Occipital lobe (tissue), 1 donor: ENCODE measurements at regions not wholly inside any gene's neighbourhood (a gene's known extent, or its start where the extent isn't known, plus 50 kb on each side); places are given as distances from the start of the nearest gene placed in this dataset.
"Not testable (repeated sequence)": the region's sequence is repeated elsewhere in the genome, so short reads cannot be mapped to it uniquely, and the experiment has no call there.

Experiments
- DNase-seq: peaks from one replicate; lab custom pipeline; 2025; lab: John Stamatoyannopoulos, UW

DNA sequence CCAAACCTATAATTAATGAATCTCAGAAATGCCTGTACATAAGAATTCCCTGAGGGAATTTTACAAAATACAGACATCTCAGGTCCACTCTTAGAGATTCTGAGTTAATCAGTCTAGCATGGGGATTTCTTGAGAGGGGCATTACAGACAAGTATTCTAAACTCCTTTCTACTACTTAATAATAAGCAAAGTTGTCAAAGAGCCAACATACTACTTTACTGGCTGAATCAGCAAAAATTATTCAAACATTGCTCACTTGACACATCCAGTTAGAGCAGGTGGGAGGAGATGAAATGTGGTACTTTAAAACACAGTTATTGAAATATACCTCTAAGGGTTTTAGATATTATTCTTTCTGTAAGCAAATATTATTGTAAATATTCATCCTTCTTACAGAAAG lies 1164.7 kb downstream of the CDY2B start:
- DNase-seq: no peak

DNA sequence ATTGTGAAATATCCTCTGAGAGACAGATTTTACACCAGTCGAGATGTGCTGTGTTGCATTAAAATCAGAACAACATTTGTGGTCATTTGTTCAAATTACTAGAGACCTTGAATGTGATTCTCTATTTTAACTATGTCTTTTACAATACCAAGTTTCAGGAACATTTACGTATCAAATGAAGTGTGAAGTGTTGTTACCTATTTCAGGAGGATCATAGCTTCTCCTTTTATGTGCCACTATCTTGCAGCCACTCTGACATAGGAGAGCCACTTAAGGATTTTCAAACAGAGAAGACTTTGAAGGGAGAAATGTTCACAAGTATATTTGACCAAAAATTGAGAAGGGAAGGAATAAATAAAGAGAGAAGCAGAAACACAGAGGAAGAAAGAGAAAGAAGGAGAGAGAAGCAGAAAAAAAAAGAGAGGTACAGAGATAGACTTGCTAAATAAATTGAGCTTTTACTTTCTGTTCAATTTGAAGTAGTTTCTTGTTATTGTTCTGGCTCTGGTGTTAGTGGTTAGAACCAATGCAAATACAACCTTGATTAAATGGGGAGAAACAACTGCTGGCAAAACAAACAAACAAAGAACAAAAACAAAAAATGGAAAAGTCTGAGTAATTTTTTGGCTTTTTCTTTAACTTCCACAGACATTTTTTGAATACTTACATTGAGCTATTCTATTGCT lies 1206.8 kb downstream of the CDY2B start:
- no peak for DNase-seq

DNA sequence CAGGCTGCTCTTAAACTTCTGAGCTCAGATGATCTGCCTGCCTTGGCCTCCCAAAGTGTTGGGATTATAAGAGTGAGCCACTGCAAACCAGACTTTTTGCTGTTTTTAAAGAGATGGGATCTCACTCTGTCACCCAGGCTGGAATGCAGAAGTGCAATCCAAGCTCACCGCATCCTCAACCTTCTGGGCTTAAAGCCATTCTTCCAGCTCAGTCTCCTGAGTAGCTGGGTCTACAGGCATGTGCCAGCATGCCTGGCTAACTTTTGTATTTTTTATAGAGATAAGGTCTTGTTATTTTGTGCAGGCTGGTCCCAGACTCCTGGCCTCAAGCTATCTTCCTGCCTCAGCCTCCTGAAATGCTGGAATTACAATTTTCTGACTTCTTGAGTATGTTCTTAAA lies 1211.6 kb downstream of the CDY2B start:
- DNase-seq: no peak

DNA sequence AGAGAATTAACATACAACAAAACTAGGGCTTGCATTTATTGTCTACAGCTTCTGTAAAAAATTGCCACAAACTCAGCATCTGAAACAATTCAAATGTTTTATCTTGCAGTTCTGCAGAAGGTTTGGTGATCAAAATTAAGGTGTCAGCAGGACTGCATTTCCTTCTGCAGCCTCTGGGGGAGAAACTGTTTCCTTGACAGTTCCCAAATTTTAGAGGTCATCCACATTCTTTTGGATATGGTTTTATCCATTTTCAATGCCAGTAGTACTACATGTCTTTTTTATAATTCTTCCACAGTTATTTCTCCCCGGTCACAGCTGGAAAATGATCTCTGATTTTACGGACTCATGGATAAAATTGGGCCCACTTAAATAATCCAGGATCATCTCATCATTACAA lies 1217.3 kb downstream of the CDY2B start:
- DNase-seq: no peak

DNA sequence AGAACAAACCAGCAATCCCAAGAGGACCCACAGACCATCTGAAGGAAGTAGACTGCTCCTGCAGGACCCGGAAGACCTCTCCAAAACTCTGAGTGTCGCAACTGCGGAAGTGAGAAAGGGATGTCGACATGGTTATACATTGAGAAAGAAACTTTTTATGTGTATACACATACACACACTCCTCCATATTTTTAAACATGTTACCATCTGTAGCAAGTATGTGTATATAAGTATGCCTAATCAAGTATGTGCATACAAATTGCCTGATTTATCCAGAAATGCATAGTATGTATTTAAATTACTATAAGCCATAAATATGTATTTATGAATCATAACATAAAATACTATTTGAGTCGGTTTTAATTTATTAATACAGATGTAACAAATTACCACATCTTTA lies 1220.7 kb downstream of the CDY2B start:
- no peak for DNase-seq

DNA sequence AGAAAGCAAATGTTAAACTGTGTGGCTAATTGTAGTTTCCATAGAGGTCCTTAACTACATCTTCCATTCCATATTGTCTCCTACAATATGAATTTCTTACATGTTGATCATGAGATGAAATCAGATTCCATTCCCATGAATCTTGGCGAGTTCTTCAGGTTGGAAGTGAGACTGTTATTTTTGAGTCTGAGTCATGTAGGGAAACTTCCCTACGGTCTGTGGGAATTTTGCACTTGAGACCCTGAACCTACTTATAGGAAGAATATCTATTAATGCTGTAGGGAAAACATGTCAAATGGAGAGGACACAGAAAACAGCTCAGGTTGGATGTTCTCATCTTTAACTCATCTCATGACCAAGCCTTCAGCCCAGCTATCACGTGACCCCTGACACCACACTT lies 1226.0 kb downstream of the CDY2B start:
- no peak for DNase-seq

DNA sequence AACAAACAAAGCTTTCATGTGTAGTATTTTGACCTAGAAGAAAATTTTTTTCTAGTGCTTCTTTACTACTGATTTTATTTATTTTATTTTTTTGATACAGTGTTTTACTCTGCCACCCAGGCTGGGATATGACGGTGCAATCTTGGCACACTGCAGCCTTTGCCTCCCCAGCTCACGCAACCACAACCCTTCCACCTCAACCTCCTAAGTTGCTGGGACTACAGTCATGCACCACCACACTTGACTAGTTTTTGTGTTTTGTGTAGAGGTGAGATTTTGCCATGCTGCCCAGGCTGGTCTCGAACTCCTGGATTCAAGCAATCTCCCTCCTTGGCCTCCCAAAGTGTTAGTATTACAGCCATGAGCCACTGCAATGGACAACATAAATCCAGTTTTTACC lies 1234.0 kb downstream of the CDY2B start:
- no peak for DNase-seq

DNA sequence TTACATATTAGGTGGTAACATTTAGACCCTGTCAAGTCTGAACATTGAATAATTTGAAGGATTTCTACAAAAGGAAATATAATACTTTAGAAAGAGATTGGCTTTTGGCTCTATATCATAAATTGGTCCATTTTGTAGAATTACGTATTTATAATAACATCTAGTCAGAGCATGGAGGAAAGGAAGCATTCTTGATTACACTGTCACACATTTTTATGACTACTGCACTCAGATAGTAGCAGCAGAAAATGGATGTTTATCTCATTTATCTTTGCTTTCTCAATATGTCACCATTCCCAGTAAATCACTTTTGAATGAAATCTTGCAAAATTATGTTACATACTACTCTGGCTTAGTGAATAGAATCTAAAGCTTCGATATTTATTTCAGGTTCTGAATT lies 1234.6 kb downstream of the CDY2B start:
- DNase-seq: no peak

DNA sequence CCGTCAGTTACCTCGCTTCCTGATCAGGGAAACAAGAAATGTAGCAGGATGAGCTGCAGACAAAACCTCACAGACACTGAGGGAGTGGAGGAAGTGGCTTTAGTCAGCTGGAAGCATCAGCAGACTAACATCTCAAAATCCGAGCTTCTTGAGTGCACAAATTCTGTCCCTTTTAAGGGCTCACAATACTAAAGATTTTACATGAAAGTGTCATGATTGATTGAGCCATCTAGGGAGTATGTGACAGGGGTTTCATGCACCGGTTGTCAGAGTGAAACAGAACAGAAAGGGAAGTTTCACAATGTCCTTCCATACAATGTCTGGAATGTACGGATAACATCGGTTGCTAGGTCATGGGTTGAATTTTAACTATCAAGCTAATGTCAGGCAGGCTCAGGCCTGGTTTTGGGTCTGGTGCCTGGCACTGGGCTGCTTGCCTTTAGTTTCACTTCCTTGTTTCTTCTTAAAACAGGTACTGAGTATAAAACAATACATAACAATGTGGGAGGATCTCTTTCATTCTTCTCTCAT lies 1235.7 kb downstream of the CDY2B start:
- no peak for DNase-seq

DNA sequence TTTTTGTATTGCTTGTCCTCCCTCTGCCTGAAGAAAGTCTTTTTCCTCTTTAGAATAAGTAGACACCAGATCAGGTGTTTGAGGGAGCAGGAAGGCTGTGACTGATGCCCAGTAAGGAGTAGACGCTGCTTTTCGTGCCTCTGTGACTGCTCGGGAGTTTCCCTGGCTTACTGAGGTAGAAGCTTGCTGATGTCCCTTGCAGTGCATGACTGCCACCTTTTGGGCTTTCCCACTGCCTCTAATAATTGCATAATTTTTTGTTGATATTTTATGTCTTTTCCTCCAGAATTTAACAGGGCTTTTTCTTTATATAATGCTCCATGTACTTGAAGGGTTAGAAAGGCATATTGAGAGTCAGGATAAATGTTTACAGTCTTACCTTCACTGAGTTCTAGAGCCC lies 1240.2 kb downstream of the CDY2B start:
- peak; percentile 0 for DNase-seq

DNA sequence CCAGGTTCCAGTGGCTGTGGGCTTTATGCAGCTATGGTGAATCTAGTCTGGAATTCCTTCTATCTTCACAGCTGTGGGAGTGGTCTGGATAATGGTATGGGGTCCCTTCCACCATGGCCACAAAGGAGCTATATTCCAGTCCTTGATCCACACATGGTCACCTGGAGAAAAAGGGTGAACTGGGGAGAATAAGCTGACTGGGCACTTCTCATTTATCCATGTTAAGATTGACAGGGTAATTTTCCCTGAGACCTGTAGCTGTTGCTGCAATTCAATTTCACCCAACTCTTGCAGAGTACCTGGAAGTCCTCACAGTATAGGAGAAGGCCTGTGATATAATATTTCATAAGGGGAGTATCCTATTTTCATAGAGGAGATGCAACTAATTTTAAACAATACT lies 1241.3 kb downstream of the CDY2B start:
- DNase-seq: not testable (repeated sequence)

DNA sequence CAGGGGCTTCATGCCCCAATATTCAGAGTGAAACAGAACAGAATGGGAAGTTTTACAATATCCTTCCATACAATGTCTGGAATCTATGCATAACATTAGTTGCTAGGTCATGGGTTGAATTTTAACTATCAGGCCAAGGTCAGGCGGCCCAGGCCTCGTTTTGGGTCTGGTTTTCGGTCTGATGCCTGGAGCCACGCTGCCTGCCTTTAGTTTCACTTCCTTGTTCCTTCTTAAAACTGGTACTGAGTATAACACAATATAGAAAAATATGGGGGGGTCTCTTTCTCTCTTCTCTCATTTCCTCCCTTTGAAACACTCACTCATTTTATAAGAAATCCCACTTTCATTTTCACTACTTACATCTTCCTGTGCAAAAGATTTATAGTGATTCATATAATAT lies 1243.8 kb downstream of the CDY2B start:
- no peak for DNase-seq

DNA sequence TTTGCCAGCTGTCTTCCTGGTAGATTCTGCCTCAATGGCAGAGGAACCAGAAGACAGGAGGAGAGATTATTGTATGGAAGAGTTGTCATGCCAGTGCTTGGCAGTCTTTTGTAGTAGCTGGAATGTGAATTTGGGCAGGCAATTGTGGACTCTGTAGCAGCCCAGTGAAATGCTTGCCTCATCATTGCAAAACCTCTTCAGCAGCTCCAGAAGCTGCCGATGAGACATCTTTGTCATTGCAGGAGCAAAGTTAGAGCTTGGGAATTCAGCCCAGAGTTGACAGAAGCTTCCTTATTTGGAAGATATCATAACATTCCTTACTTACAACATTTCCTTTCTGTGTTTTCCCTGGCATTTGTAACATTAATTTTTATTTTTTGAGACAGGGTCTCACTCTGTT lies 1250.9 kb downstream of the CDY2B start:
- no peak for DNase-seq

DNA sequence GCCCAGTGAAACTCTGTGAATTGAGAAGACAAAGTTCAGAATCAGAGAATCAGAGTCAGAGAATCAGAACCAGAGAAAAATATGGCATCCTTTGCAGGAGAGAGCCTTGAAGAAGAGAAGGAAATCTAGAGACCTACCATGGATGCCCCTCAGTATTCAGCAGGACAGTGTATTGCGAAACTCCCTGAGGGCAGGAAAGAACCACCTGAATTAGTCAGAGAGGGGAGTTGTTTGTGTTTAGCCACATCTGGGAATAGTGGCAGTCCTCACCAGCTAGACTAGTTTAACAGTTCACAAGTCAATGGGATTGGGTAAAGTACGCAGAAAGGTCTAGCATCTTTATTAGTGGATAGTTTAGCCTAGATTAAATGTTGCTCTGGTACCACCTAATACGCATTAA lies 1252.9 kb downstream of the CDY2B start:
- DNase-seq: no peak

DNA sequence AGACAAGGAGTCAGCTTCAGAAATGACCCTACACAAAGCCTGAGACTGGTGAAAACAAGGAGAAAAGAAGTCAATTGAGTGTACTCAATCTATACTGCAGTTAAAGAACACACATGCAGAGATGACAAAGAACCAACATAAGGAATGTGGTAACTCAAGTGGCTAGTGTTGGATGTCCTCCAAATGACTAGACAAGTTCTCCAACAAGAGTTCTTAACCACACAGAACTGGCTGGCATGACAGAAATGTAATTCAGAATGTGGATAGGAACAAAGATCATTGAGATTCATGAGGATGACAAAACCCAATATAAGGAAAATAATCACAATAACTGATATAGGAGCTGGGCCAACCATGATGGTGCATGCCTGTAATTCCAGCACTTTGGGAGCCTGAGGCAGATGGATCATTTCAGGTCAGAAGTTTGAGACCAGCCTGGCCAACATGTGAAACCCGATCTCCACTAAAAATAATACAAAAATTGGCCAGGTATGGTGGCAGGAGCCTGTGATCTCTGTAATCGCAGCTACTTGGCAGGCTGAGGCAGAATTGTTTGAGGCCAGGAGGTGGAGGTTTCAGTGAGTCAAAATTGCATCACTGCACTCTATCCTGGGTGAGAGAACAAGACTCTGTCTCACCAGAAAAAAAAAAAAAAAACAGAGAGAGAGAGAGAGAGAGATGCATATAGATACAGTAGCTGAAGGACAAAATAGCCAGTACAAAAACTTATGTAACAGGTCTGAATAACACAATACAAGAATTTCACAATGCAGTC lies 1263.6 kb downstream of the CDY2B start:
- DNase-seq: no peak

DNA sequence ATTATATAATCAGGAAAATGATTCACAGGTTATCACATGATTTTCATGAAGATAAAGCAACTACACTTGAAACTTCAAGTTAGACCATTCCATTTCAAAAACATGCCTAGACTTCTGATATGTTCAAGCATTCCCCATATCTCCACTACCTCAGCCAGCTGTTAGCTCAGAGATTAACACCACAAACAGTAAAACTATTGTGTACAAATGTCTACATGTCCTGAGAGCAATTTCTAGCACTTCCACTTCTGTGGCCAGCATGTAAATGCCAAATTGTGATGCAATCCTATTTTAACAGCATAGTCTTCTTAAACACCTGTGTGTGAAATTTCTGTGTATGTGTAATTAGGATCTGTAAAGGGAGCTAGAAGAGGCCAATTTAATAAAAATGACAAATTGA lies 1271.3 kb downstream of the CDY2B start:
- DNase-seq: no peak

DNA sequence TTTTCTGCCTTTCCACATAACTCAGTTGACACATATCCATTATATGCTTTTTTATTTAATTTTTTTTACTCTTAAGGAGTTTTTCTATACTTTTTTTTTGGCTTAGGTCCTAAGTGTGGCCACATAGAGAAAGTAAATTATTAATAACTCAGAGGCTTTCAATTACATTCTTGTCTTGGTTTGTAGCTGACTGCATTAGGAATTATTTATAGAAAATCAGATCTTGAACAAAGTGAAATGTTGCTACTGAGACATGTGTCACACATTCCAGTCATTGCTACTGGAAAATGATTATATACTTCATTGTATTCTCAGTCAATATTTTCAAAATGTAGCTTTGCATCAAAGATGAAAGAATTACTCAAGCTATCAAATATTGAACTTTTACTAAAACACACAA lies 1277.9 kb downstream of the CDY2B start:
- DNase-seq: no peak

DNA sequence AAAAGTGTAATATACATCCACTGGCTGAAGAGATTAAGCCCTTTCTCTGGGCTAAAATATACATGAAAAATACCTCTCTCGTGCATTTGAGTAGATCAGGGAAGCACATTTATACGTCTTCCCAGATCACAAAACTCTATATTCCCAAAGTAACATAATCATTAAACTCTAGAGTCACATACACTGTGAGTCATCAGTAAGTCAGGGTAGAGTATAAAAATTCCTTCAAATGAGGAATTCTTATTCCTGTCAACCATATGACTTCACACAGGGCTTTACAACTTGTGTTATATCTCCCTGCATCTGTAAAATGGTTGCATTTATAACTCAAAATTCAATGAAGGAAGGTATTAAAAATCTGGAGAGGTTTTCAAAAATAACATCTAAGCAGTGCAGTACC lies 1278.4 kb downstream of the CDY2B start:
- DNase-seq: no peak

DNA sequence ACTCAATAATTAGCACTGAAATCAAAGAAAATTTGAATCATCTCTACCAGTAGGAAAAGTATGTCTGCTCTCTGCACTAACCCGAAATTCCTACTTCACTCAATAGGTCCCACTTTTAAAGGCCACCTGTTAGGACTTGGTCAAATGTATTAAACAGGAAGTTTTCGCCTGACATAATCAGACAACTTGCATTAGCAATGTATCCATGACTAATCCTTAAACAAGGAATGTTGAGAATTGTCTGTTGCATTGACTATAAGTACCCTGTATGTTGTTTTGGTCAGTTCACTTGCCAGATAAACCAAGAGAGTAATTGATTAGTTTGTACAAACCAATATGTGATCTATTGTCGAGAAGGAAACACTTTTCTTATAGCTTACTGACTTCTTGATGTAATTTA lies 1308.0 kb downstream of the CDY2B start:
- DNase-seq: no peak

DNA sequence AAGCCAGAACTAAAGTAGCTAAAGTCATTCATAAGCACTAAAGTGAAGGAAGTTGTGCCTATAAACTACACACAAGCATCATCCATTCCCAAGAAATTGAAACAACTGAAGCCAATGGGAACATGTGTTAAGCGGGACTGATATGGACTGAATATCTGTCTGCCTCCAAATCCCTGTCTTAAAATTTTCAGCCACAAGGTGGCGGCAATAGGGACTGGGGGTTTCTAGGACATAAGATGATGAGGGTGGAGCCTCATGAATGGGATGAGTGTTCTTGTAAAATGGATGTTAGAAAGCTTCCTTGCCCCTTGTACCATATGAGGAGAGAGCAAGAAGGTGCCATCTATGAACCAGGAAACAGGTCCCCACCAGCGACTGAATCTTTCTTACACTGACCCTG lies 1317.5 kb downstream of the CDY2B start:
- no peak for DNase-seq

DNA sequence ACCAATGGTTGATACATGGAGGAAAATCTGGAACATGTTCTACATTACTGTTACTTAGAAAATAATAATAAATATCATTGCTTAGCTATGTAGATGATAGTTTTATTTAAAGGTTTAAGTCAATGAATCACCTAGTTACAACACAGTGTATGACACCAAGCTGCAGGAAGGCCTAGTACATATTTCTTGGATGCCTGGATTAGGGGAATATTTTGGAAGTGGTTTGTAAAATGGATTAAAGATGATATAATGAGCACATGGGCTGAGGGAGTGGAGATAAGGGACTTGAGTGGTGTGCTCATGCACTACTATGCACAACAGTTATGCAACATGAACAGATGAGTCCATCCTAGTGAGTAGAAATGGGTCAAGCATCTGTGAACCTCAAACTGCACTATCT lies 1358.0 kb downstream of the CDY2B start:
- DNase-seq: no peak

DNA sequence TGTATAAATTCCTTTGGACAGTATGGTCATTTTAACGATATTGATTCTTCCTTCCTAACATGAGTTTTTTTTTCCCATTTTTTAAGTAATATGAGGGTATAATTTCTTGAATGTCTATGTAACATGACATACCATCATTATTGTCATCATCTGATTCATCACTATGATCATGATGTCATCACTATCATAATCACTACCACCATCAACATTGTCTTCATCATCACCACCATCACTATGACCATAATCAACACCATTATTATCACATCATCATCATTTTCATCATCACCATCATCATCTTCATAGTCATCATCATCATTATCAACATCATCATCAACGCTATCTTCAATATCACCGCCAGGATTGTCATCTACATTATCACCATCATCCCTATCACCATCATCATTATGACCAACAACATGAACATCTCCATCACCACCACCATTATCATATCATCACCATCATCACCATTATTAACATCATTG lies 1377.2 kb downstream of the CDY2B start:
- no peak for DNase-seq

DNA sequence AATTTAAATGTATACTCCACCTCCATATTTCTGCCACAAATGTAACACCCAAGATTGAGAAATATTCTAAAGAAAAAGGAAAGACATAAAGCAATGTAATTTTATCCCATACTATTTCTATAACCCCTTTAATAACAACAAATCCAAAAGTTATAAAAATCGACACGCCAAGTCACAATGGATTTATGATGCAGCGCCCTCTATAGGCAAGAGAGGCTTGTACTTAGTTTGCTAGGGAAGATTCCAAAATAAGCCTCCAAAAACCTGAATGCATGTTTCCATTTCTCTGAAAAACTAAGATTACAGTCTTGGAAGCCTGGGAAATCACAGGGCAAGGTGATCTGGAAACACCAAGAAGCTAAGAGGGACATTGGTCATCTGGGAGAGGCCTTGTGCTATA lies 1389.3 kb downstream of the CDY2B start:
- DNase-seq: no peak
